CD4-positive, alpha-beta T cell (primary cell): ENCODE measurements at regions not wholly inside any gene's neighbourhood (a gene's known extent, or its start where the extent isn't known, plus 50 kb on each side); places are given as distances from the start of the nearest gene placed in this dataset.

Source experiments
- ATAC-seq: fragments of 200-7000 bp; cut with Tn5 transposase; one replicate; pipeline ENCODE4 v1.10.0; 2022; ENCODE audit warnings: mild to moderate bottlenecking; ENCODE audit not compliant: poor library complexity
- CTCF ChIA-PET: fragments of 350-600 bp; sonication (Branson Sonifier 250); formaldehyde crosslinking; loops from one replicate; lab custom pipeline; 2021; ENCODE audit warnings: antibody characterized with exemption, inconsistent platforms; lab: Charles Lee
- POLR2A ChIA-PET: fragments of 350-600 bp; sonication (Branson Sonifier 250); formaldehyde crosslinking; loops from one replicate; lab custom pipeline; 2021; ENCODE audit warnings: antibody characterized with exemption, inconsistent platforms; lab: Charles Lee
- DNase-seq, 14 experiments: peaks; one replicate each; pipeline ENCODE4 v3.0.0-alpha.2; 2013 to 2020; ENCODE audit warnings: mixed read lengths in 2 of 14
- H3K27ac ChIP-seq, 2 donors: one replicate each; pipeline versions ENCODE4 v1.5.1 to v1.7.0; 2013; ENCODE audit warnings: low read length in 2 of 2, low read depth in 1 of 2, mild to moderate bottlenecking in 1 of 2
- H3K27me3 ChIP-seq, 2 experiments: 1 replicate in 1 of 2; 2 replicates in 1 of 2; pipeline versions ENCODE4 v1.6.1 to v1.7.0; 2013; ENCODE audit warnings: low read length in 2 of 2, control low read depth in 1 of 2, mild to moderate bottlenecking in 1 of 2, moderate library complexity in 1 of 2; ENCODE audit not compliant: insufficient read depth in 2 of 2, control insufficient read depth in 1 of 2
- H3K36me3 ChIP-seq: one replicate; pipeline ENCODE4 v1.6.1; 2013; ENCODE audit warnings: low read length, control low read depth; ENCODE audit not compliant: insufficient read depth
- H3K4me1 ChIP-seq: one replicate; pipeline ENCODE4 v1.6.1; 2013; ENCODE audit warnings: low read length, control low read depth; ENCODE audit not compliant: insufficient read depth
- H3K4me3 ChIP-seq: one replicate; pipeline ENCODE4 v1.5.1; 2013; ENCODE audit warnings: mild to moderate bottlenecking, low read length, moderate library complexity
- H3K9me3 ChIP-seq, 2 experiments: 1 replicate in 1 of 2; 2 replicates in 1 of 2; pipeline versions ENCODE4 v1.6.1 to v1.7.0; 2013; ENCODE audit warnings: low read length in 2 of 2, mild to moderate bottlenecking in 2 of 2, control low read depth in 1 of 2, moderate library complexity in 1 of 2; ENCODE audit not compliant: control insufficient read depth in 1 of 2, insufficient read depth in 1 of 2
- H3K27ac Mint-ChIP-seq: one replicate; pipeline ENCODE4 v1.8.0; 2020; ENCODE audit warnings: mixed read lengths
- H3K27me3 Mint-ChIP-seq: one replicate; pipeline ENCODE4 v1.8.0; 2021; ENCODE audit warnings: mixed read lengths
- H3K36me3 Mint-ChIP-seq: one replicate; pipeline ENCODE4 v1.8.0; 2021; ENCODE audit warnings: low read depth, mixed read lengths
- H3K4me1 Mint-ChIP-seq: one replicate; pipeline ENCODE4 v1.8.0; 2021; ENCODE audit warnings: low read depth, mixed read lengths
- H3K4me3 Mint-ChIP-seq: one replicate; pipeline ENCODE4 v1.8.0; 2020; ENCODE audit warnings: mild to moderate bottlenecking, mixed read lengths
- H3K9me3 Mint-ChIP-seq: one replicate; pipeline ENCODE4 v1.8.0; 2020; ENCODE audit warnings: mixed read lengths
- intact Hi-C, 2 experiments: fragments of 100-400 bp; cut with DNase I in 1 of 2; cut with micrococcal nuclease in 1 of 2; formaldehyde crosslinking; loops; one replicate each; pipeline versions ENCODE4 v1.15.1 to v1.9.0; 2023 to 2025; cut with DNase I, micrococcal nuclease
- TF ChIP-seq, protein P1 (sequence below): fragments of 200-600 bp; IDR thresholded peaks from one replicate; pipeline ENCODE4 v1.8.0; 2022; ENCODE audit warnings: antibody characterized with exemption, mild to moderate bottlenecking

DNA sequence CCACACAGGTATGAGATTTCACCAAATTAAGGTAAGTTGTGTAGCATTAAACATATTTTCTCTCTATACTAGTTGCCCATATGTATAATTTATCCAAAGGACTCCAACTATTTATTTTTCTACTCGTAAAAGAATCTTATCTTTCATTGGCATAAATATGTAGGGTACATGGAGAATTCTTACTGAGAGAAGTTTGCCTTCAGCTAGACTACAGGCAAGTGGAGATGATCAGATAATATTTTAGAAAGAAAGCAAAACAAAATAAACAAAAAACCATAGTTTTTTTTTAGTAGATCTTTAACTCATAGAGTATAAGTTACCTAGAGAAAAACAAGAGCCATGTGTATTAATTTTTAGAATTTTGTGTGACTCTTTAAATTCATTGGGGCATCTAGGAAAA is 743.1 kb upstream of the ARRDC3 start:
- H3K27me3 ChIP-seq, result no peaks in the 10 kb centered on the region
- ChIA-PET POLR2A (no interaction called here), CTCF (interaction anchor here (0.7 kb wide), 1 partner anchor 437 kb away, joined by 3 read pairs; no protein-coding TSS in a partner anchor)
- no peak overlapping the region for H3K27ac ChIP-seq
- H3K27ac Mint-ChIP-seq, result no peak overlapping the region
- H3K36me3 ChIP-seq, result no peaks in the 10 kb centered on the region
- no peaks in the 10 kb centered on the region for H3K9me3 Mint-ChIP-seq
- no peak overlapping the region for H3K4me3 Mint-ChIP-seq
- H3K4me3 ChIP-seq, result no peak overlapping the region
- H3K4me1 Mint-ChIP-seq, result no peaks in the 10 kb centered on the region
- no peaks in the 10 kb centered on the region for H3K9me3 ChIP-seq
- TF ChIP-seq, protein P1, sequence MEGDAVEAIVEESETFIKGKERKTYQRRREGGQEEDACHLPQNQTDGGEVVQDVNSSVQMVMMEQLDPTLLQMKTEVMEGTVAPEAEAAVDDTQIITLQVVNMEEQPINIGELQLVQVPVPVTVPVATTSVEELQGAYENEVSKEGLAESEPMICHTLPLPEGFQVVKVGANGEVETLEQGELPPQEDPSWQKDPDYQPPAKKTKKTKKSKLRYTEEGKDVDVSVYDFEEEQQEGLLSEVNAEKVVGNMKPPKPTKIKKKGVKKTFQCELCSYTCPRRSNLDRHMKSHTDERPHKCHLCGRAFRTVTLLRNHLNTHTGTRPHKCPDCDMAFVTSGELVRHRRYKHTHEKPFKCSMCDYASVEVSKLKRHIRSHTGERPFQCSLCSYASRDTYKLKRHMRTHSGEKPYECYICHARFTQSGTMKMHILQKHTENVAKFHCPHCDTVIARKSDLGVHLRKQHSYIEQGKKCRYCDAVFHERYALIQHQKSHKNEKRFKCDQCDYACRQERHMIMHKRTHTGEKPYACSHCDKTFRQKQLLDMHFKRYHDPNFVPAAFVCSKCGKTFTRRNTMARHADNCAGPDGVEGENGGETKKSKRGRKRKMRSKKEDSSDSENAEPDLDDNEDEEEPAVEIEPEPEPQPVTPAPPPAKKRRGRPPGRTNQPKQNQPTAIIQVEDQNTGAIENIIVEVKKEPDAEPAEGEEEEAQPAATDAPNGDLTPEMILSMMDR, result no peak
- ATAC-seq, result no peak
- no peaks in the 10 kb centered on the region for H3K4me1 ChIP-seq
- H3K27me3 Mint-ChIP-seq, result no peaks in the 10 kb centered on the region
- intact Hi-C loops, result no loop called here
- no peaks in the 10 kb centered on the region for H3K36me3 Mint-ChIP-seq
- no peak for DNase-seq

DNA sequence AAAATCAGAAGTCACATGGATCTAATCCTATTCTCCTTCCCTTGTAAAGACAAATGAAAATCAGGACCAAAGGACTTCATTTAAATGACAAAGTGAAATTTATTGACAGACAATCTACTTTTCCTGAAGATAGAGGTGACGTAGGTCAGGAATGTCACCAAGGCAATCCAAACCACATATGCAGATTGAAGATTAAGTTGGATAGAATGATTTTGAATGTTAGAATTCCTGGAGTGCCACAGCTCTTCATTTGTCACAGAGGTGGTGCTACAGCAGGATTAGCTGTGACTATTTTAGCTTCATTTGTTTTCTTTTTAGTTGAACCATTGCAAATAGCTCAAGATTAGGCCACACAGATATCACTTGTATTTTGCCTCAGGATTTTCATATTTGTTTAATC is 736.0 kb upstream of the ARRDC3 start:
- Mint-ChIP-seq H3K4me3 (no peak overlapping the region), H3K4me1 (no peaks in the 10 kb centered on the region), H3K9me3 (no peaks in the 10 kb centered on the region), H3K27ac (no peak overlapping the region), H3K36me3 (no peaks in the 10 kb centered on the region), H3K27me3 (no peaks in the 10 kb centered on the region)
- no peak overlapping the region for H3K4me3 ChIP-seq
- no peak for ATAC-seq
- CTCF ChIA-PET, result no interaction called here
- no peaks in the 10 kb centered on the region for H3K27me3 ChIP-seq
- H3K36me3 ChIP-seq, result no peaks in the 10 kb centered on the region
- no peak for DNase-seq
- H3K9me3 ChIP-seq, result no peaks in the 10 kb centered on the region
- no peaks in the 10 kb centered on the region for H3K4me1 ChIP-seq
- POLR2A ChIA-PET, result no interaction called here
- TF ChIP-seq, protein P1, result no peak
- H3K27ac ChIP-seq, result no peak overlapping the region
- intact Hi-C loops, result no loop called here

DNA sequence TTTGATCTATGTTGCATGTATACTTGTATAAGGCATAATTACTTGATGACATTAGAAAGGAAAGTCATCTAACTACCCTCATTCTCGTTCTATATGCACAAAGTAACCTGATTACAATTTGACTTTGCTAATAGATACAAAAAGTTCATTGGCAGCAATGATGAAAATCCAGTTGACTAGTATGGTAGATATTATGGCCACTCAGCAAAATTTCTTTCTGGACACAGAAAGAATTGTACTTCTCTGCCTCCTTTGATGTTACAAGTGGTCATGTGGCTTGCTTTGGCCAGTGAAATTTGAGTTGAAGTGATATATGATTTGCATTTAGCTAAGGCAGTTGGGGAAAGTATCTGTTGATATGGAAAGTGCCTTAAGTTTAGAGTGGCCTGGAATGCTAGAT is 723.7 kb upstream of the ARRDC3 start:
- no peaks in the 10 kb centered on the region for H3K27me3 Mint-ChIP-seq
- TF ChIP-seq, protein P1, result no peak
- no peak overlapping the region for H3K27ac Mint-ChIP-seq
- no peaks in the 10 kb centered on the region for H3K36me3 Mint-ChIP-seq
- peaks cover 4% of the 10 kb centered on the region for H3K9me3 Mint-ChIP-seq
- H3K4me3 ChIP-seq, result no peak overlapping the region
- no peaks in the 10 kb centered on the region for H3K4me1 ChIP-seq
- peaks cover 0 to 3% of the 10 kb centered on the region in 2 experiments for H3K9me3 ChIP-seq
- intact Hi-C loops, result no loop called here
- no peaks in the 10 kb centered on the region for H3K27me3 ChIP-seq
- H3K36me3 ChIP-seq, result no peaks in the 10 kb centered on the region
- H3K4me3 Mint-ChIP-seq, result no peak overlapping the region
- no peaks in the 10 kb centered on the region for H3K4me1 Mint-ChIP-seq
- no peak overlapping the region for H3K27ac ChIP-seq
- ATAC-seq (no peak), DNase-seq (no peak)
- ChIA-PET POLR2A (no interaction called here), CTCF (no interaction called here)
